ENCODE measurements at regions not wholly inside any gene's neighbourhood (a gene's known extent, or its start where the extent isn't known, plus 50 kb on each side); places are given as distances from the start of the nearest gene placed in this dataset.

DNA sequence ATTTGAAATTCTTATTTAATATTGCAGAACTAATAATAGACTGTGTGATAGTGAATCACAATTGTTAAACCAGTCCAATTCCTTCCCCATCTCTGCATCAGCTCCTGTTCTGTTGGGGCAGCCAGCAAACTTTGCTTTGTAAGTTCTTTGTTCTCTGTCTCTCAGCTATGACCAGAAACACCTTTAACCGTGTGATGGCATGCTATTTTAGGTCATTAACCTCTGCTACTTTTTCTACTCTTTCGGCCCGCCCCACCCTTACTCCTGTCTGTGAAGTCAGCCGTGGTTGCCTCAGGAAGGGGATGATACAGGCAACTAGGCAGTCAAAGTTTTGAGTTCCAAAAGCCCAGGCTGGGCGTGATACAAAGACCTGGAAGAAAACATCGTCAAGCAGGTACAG, 51.3 kb upstream of the EGFL6 start:
- Histone ChIP-seq H3K27ac (ENCODE audit: low read depth, low read length) (no peak overlapping the region), H3K4me3 (ENCODE audit: low read depth, low read length) (no peak overlapping the region), H3K9me3 (ENCODE audit: control insufficient read depth, insufficient read depth, low read length) (no peaks in the 10 kb centered on the region), H3K27me3 (ENCODE audit: control insufficient read depth, insufficient read depth, low read length) (no peaks in the 10 kb centered on the region)
- DNase-seq (ENCODE audit: low read depth, low spot score), result no peak
- POLR2A ChIA-PET, result no interaction called here
- CTCF ChIA-PET, result no interaction called here
- TF ChIP-seq, protein P1, sequence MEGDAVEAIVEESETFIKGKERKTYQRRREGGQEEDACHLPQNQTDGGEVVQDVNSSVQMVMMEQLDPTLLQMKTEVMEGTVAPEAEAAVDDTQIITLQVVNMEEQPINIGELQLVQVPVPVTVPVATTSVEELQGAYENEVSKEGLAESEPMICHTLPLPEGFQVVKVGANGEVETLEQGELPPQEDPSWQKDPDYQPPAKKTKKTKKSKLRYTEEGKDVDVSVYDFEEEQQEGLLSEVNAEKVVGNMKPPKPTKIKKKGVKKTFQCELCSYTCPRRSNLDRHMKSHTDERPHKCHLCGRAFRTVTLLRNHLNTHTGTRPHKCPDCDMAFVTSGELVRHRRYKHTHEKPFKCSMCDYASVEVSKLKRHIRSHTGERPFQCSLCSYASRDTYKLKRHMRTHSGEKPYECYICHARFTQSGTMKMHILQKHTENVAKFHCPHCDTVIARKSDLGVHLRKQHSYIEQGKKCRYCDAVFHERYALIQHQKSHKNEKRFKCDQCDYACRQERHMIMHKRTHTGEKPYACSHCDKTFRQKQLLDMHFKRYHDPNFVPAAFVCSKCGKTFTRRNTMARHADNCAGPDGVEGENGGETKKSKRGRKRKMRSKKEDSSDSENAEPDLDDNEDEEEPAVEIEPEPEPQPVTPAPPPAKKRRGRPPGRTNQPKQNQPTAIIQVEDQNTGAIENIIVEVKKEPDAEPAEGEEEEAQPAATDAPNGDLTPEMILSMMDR (IDR thresholded peaks at IDR 0.05; ENCODE audit: low read depth, low read length), result no peak

DNA sequence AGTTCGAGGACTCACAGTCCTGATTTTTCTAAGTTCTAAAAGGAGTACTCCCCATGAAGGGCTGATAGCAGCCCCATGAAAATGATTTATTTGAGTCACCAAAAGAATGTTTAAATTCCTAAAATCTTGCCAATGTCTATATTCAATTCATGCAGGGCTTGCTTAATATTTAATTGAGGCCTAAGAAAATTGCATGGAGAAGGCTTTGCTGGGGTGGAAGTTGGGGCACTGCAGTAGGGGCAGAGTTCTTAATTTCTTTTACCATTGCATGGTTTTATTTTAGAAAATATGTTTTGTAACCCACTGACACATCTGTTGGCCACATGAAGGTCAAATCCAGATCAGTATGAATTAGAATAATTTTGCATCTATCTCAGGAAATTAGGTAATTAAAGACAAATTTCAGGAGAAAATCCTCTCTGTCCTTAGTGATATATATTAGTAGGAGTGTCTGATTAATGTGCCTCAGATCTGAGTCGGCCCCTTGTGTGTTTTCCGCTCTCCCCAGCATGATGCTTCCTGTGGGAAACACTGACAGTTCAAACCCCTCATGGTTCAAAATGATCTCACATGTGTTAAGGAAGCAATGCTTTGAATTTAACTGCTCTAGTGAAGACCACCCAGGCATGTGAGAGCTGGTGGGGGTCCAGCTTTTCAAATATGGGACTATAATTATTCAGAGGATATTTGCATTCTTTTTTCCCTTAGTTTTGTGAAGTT, 54.0 kb upstream of the EGFL6 start:
- Histone ChIP-seq H3K27me3 (ENCODE audit: control insufficient read depth, insufficient read depth, low read length) (no peaks in the 10 kb centered on the region), H3K9me3 (ENCODE audit: control insufficient read depth, insufficient read depth, low read length) (no peaks in the 10 kb centered on the region), H3K4me3 (ENCODE audit: low read depth, low read length) (no peak overlapping the region), H3K27ac (ENCODE audit: low read depth, low read length) (no peak overlapping the region)
- DNase-seq (ENCODE audit: low read depth, low spot score), result no peak
- TF ChIP-seq, protein P1 (IDR thresholded peaks at IDR 0.05; ENCODE audit: low read depth, low read length), result no peak
- ChIA-PET CTCF (interaction anchor here (1.3 kb wide), 1 partner anchor 8 kb away, joined by 5 read pairs; no protein-coding TSS in a partner anchor), POLR2A (no interaction called here)

DNA sequence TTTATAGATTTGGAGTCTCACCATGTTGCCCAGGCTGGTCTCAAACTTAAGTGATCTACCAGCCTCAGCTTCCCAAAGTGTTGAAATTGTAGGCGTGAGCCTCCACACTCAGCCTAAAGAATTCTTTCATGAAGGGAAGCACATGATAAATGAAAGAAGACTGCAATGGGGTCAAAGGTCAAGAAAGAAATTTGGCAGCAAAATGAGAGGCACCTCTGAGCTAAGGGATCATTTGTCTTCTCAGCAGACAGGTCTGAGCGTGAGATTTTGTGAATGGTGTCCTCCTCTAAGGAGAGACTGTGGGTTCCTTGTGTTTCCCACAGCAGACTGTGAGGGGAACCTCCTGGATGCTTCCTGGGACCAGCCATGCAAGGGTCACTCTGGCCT, 57.5 kb upstream of the EGFL6 start:
- H3K27ac ChIP-seq (ENCODE audit: low read depth, low read length), result no peak overlapping the region
- TF ChIP-seq, protein P1 (IDR thresholded peaks at IDR 0.05; ENCODE audit: low read depth, low read length), result no peak
- no peak overlapping the region for H3K4me3 ChIP-seq (ENCODE audit: low read depth, low read length)
- DNase-seq (ENCODE audit: low read depth, low spot score), result no peak
- no peaks in the 10 kb centered on the region for H3K27me3 ChIP-seq (ENCODE audit: control insufficient read depth, insufficient read depth, low read length)
- ChIA-PET CTCF (interaction anchor here (1.6 kb wide), 1 partner anchor 134 kb away, joined by 4 read pairs; no protein-coding TSS in a partner anchor), POLR2A (no interaction called here)
- no peaks in the 10 kb centered on the region for H3K9me3 ChIP-seq (ENCODE audit: control insufficient read depth, insufficient read depth, low read length)

DNA sequence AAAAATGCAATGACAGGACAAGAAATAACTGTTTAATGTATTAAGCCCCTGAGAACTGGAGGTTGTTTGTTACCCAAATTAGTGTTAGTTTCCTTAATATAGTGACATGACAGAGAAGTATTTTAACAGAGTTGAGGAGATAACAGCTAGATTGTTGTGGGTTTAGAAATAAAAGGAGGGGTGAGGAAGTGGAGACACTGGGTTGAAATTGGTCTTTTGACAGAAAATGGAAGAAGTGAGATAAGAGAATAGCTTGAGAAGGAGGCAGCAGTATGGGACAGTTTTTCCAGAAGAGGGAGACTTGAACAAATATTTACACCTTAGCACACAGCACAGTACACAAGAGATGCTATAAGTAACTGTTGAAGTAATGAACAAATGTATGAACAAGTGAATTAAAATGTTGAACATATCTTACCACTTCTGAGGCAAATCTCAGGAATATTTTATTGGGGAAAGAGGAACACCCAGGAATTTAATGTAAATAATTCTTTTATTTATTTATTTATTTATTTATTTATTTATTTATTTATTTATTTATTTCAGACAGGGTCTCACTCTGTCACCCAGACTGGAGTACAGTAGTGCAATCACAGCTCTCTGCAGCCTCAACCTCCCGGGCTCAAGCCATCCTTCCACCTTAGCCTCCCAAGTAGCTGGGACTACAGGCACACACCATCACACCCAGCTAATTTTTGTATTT, 58.0 kb upstream of the EGFL6 start:
- no peak overlapping the region for H3K27ac ChIP-seq (ENCODE audit: low read depth, low read length)
- TF ChIP-seq, protein P1 (IDR thresholded peaks at IDR 0.05; ENCODE audit: low read depth, low read length), result no peak
- POLR2A ChIA-PET, result no interaction called here
- no peaks in the 10 kb centered on the region for H3K9me3 ChIP-seq (ENCODE audit: control insufficient read depth, insufficient read depth, low read length)
- H3K4me3 ChIP-seq (ENCODE audit: low read depth, low read length), result no peak overlapping the region
- no peak for DNase-seq (ENCODE audit: low read depth, low spot score)
- CTCF ChIA-PET, result interaction anchor here (1.6 kb wide), 1 partner anchor 135 kb away, joined by 4 read pairs; no protein-coding TSS in a partner anchor
- H3K27me3 ChIP-seq (ENCODE audit: control insufficient read depth, insufficient read depth, low read length), result no peaks in the 10 kb centered on the region

DNA sequence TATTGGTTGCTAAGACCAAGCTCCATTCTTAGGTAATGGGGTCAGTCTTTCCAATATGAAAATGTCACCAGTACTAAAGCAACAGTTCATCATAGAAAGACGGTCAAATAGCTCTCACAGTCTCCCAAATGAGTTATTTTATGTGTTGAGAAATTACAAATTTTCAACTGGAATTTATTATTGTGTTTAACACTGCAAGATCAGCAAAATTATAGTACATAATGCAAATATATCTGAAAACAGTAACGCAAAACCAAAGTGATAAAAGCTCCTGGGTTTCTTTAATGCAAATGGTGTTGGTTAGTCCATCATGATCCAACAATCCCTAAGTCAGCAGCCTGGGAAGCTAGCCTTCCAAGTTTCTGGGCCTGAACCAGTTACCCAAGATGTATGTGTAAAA, 61.5 kb upstream of the EGFL6 start:
- TF ChIP-seq, protein P1 (IDR thresholded peaks at IDR 0.05; ENCODE audit: low read depth, low read length), result no peak
- Histone ChIP-seq H3K4me3 (ENCODE audit: low read depth, low read length) (no peak overlapping the region), H3K27me3 (ENCODE audit: control insufficient read depth, insufficient read depth, low read length) (no peaks in the 10 kb centered on the region), H3K27ac (ENCODE audit: low read depth, low read length) (no peak overlapping the region), H3K9me3 (ENCODE audit: control insufficient read depth, insufficient read depth, low read length) (no peaks in the 10 kb centered on the region)
- ChIA-PET POLR2A (no interaction called here), CTCF (interaction anchor here (1.1 to 2.7 kb wide), 9 partner anchors 15 to 562 kb away, joined by 3 to 60 read pairs (median 8); no protein-coding TSS in a partner anchor)
- no peak for DNase-seq (ENCODE audit: low read depth, low spot score)

Measured in AG04450 (cell line).